ENCODE measurements at regions not wholly inside any gene's neighbourhood (a gene's known extent, or its start where the extent isn't known, plus 50 kb on each side); places are given as distances from the start of the nearest gene placed in this dataset.

- TF ChIP-seq CTCF (conservative IDR thresholded peaks at IDR 0.05; ENCODE audit: low read length) (no peak), EZH2phosphoT487 (IDR thresholded peaks at IDR 0.05; ENCODE audit: borderline replicate concordance) (no peak)
Observed at GRCh38 chr13:111494641-111495040, 174.2 kb downstream of the TEX29 start.

All from Loucy (cell line).